Vagina (tissue), 2 donors: ENCODE measurements at regions not wholly inside any gene's neighbourhood (a gene's known extent, or its start where the extent isn't known, plus 50 kb on each side); places are given as distances from the start of the nearest gene placed in this dataset.

ENCODE experiments used
- DNase-seq, 2 donors: peaks; one replicate each; pipeline ENCODE4 v3.0.0-alpha.2; 2017; ENCODE audit errors: extremely low spot score in 2 of 2
- H3K27ac ChIP-seq: fragments of 200-600 bp; sonication (generic); one replicate; pipeline ENCODE4 v1.5.1; 2019
- H3K27me3 ChIP-seq: fragments of 200-600 bp; sonication (generic); one replicate; pipeline ENCODE4 v1.5.1; 2019
- H3K36me3 ChIP-seq, 2 donors: fragments of 200-600 bp; sonication (generic); one replicate each; pipeline ENCODE4 v1.5.1; 2017 to 2019
- H3K4me1 ChIP-seq: fragments of 200-600 bp; sonication (generic); one replicate; pipeline ENCODE4 v1.5.1; 2019
- H3K4me3 ChIP-seq, 2 donors: fragments of 200-600 bp; sonication (generic); 1 replicate in 1 of 2; 2 replicates in 1 of 2; pipeline ENCODE4 v1.5.1; 2016 to 2019
- H3K9me3 ChIP-seq: fragments of 200-600 bp; sonication (generic); one replicate; pipeline ENCODE4 v1.5.1; 2019
- POLR2A ChIP-seq, 2 donors: fragments of 450-650 bp; IDR thresholded peaks; one replicate each; pipeline ENCODE4 v1.6.1; 2017; ENCODE audit warnings: antibody characterized with exemption in 2 of 2, mild to moderate bottlenecking in 2 of 2, moderate library complexity in 2 of 2
- POLR2AphosphoS5 ChIP-seq, 2 donors: sonication (generic); formaldehyde crosslinking; IDR thresholded peaks; one replicate each; pipeline ENCODE4 v1.9.0; 2017; ENCODE audit warnings: antibody characterized with exemption in 2 of 2, mild to moderate bottlenecking in 2 of 2, low read depth in 1 of 2; ENCODE audit not compliant: insufficient read depth in 1 of 2
- intact Hi-C: fragments of 100-400 bp; cut with DNase I; formaldehyde crosslinking; loops from one replicate; pipeline ENCODE4 v1.15.1; 2023
- TF ChIP-seq, protein P1 (sequence below), 3 experiments: fragments of 450-650 bp in 2 of 3; fragments of 200-600 bp in 1 of 3; sonication (generic) in 1 of 3; IDR thresholded peaks; one replicate each; pipeline ENCODE4 v1.5.1; 2017 to 2019; ENCODE audit warnings: antibody characterized with exemption in 3 of 3, mild to moderate bottlenecking in 2 of 3, moderate library complexity in 2 of 3

DNA sequence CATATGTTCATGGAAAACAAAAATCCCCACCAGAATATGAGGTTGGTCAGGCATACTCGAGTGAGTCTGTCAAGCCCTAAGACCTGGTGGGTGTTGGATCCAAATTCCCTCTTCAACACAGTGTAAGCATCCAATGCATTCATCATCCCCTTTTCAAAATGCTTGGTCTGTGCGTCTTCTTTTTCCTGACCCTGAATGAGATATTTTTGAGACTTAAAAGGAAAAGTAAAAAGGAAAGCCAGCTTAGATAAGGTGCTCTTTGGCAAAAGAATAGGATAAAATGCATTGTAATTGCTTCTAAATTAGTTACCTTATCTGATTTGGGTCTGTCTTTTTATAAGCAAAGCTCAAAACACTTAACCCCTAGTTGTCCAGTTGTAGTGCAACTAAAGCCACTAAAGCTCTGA, 331.5 kb downstream of the PTEN start:
- TF ChIP-seq POLR2A (IDR thresholded peaks at IDR 0.05) = no peak
- TF ChIP-seq, protein P1, sequence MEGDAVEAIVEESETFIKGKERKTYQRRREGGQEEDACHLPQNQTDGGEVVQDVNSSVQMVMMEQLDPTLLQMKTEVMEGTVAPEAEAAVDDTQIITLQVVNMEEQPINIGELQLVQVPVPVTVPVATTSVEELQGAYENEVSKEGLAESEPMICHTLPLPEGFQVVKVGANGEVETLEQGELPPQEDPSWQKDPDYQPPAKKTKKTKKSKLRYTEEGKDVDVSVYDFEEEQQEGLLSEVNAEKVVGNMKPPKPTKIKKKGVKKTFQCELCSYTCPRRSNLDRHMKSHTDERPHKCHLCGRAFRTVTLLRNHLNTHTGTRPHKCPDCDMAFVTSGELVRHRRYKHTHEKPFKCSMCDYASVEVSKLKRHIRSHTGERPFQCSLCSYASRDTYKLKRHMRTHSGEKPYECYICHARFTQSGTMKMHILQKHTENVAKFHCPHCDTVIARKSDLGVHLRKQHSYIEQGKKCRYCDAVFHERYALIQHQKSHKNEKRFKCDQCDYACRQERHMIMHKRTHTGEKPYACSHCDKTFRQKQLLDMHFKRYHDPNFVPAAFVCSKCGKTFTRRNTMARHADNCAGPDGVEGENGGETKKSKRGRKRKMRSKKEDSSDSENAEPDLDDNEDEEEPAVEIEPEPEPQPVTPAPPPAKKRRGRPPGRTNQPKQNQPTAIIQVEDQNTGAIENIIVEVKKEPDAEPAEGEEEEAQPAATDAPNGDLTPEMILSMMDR (IDR thresholded peaks at IDR 0.05) = no peak
- TF ChIP-seq POLR2AphosphoS5 (IDR thresholded peaks at IDR 0.05; ENCODE audit: insufficient read depth in 1 of 2, low read depth in 1 of 2) = no peak
- H3K27me3 ChIP-seq = no peaks in the 10 kb centered on the region
- no peak for DNase-seq
- intact Hi-C loops = no loop called here
- peak overlapping the region; percentile 54 for H3K27ac ChIP-seq
- H3K4me3 ChIP-seq = no peak overlapping the region
- no peaks in the 10 kb centered on the region for H3K9me3 ChIP-seq
- no peaks in the 10 kb centered on the region for H3K36me3 ChIP-seq
- peaks cover 14% of the 10 kb centered on the region for H3K4me1 ChIP-seq

DNA sequence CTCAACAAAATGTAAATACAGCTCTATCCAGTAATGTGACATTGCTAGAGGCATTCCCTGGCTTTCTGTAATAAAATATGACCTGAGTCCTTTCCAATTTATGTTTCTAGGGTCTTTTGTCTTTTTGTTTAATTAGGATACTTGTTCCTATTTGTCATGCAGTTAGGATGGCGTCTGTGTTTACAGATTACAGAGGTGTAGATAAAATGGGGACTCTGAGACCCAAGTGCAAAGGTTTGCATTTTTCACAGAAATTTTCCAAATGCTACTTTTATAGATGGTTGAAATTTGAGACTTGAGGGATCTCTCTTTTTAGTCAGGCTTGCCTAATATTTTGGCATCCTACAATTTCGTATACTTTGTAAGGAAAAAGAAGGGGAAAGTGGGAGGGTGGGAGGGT, 332.4 kb downstream of the PTEN start:
- Histone ChIP-seq H3K4me1 (peaks cover 14% of the 10 kb centered on the region), H3K27me3 (no peaks in the 10 kb centered on the region), H3K36me3 (no peaks in the 10 kb centered on the region), H3K4me3 (no peak overlapping the region), H3K27ac (peak overlapping the region; percentile 54), H3K9me3 (no peaks in the 10 kb centered on the region)
- TF ChIP-seq, protein P1 (IDR thresholded peaks at IDR 0.05) = no peak
- TF ChIP-seq POLR2A (IDR thresholded peaks at IDR 0.05) (no peak), POLR2AphosphoS5 (IDR thresholded peaks at IDR 0.05; ENCODE audit: insufficient read depth in 1 of 2, low read depth in 1 of 2) (no peak)
- intact Hi-C loops = no loop called here
- no peak for DNase-seq

DNA sequence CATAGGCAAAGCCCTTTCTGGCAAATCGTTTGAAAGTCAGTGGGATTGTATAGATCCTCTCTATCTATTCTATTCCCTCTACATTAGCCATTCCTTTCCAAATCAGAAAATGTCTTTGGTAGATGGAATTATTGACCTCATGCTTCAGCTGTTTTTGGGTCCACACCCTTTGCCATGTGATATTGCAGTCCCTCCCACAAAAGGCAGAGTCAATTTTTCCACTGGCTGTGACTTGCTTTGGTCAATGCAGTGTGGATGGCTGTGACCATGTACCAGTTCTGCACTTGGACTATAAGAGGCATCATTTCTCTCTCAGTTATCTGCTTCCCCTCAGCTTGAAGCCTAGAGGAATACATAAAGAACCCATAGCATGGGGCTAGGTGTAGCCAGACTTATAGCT, 332.9 kb downstream of the PTEN start:
- no peaks in the 10 kb centered on the region for H3K9me3 ChIP-seq
- intact Hi-C loops = no loop called here

DNA sequence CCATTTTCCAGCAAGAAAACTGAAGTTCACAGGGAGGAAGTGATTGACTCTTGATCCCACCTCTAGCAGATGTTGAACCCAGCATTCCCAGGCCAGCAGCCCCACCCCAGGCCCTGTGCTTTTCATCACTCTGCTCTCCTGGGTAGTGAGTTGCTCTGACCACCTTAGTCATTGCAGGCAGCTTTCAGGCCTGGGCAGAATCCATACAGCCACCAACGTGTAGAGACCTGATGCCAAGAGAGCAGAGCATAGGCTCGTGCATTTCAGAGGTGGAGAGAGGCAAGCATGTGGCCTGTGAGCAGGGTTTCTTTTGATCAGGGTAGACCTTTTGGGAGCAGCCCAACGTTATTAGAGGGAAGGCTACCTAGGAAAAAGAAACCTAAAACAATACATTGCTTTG, 334.6 kb downstream of the PTEN start:
- no peak for DNase-seq
- intact Hi-C loops = no loop called here
- H3K27me3 ChIP-seq = no peaks in the 10 kb centered on the region
- no peaks in the 10 kb centered on the region for H3K36me3 ChIP-seq
- TF ChIP-seq, protein P1 (IDR thresholded peaks at IDR 0.05) = no peak
- no peak for TF ChIP-seq POLR2A (IDR thresholded peaks at IDR 0.05)
- TF ChIP-seq POLR2AphosphoS5 (IDR thresholded peaks at IDR 0.05; ENCODE audit: insufficient read depth in 1 of 2, low read depth in 1 of 2) = no peak
- H3K27ac ChIP-seq = no peak overlapping the region
- no peak overlapping the region for H3K4me3 ChIP-seq
- no peaks in the 10 kb centered on the region for H3K9me3 ChIP-seq
- H3K4me1 ChIP-seq = peaks cover 14% of the 10 kb centered on the region

More for the DNA sequence above, 332.9 kb downstream of the PTEN start:
- H3K4me1 ChIP-seq = peaks cover 14% of the 10 kb centered on the region
- H3K4me3 ChIP-seq = no peak overlapping the region
- H3K36me3 ChIP-seq = no peaks in the 10 kb centered on the region
- H3K27me3 ChIP-seq = no peaks in the 10 kb centered on the region
- H3K27ac ChIP-seq = peak overlapping the region; percentile 54
- no peak for DNase-seq
- no peak for TF ChIP-seq POLR2AphosphoS5 (IDR thresholded peaks at IDR 0.05; ENCODE audit: insufficient read depth in 1 of 2, low read depth in 1 of 2)

DNA sequence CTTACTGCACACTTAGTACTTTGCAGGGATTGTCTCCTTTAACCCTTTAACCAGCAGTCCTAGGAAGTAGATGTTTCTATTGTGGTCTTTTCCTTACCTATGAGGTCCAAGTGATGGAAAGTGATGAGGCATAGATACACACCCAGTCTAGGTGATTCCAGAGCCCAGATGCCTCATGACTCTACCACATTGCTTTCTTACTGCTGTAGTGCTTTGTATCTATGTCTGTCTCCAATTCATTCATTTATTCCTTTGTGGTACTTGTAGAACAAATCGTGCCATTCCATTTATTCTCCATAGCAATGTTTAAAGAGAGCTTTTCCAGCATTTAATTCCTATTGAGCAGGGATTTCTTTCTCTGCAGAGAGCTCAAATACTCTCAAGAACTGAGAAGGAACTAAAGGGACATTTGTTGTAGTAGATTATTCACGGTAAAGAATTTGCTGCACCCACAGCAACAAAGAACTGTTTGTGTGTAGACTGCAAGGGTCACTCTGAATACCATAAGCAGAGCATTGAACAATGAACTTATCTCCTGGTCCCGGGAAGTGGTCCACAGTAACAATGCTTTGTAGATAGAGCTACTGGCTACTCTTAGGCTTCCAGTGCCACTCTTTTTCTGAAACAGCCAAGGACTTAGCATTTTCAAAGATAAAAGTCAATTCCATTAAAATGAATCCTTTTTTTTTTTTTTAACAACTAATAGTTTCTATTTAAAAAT, 337.0 kb downstream of the PTEN start:
- Histone ChIP-seq H3K36me3 (no peaks in the 10 kb centered on the region), H3K9me3 (no peaks in the 10 kb centered on the region), H3K4me3 (no peak overlapping the region), H3K27ac (no peak overlapping the region), H3K4me1 (peaks cover 3% of the 10 kb centered on the region), H3K27me3 (no peaks in the 10 kb centered on the region)
- no peak for DNase-seq
- no peak for TF ChIP-seq POLR2AphosphoS5 (IDR thresholded peaks at IDR 0.05; ENCODE audit: insufficient read depth in 1 of 2, low read depth in 1 of 2)
- TF ChIP-seq, protein P1 (IDR thresholded peaks at IDR 0.05) = no peak
- no peak for TF ChIP-seq POLR2A (IDR thresholded peaks at IDR 0.05)
- intact Hi-C loops = no loop called here
